ENCODE measurements at regions not wholly inside any gene's neighbourhood (a gene's known extent, or its start where the extent isn't known, plus 50 kb on each side); places are given as distances from the start of the nearest gene placed in this dataset.

DNA sequence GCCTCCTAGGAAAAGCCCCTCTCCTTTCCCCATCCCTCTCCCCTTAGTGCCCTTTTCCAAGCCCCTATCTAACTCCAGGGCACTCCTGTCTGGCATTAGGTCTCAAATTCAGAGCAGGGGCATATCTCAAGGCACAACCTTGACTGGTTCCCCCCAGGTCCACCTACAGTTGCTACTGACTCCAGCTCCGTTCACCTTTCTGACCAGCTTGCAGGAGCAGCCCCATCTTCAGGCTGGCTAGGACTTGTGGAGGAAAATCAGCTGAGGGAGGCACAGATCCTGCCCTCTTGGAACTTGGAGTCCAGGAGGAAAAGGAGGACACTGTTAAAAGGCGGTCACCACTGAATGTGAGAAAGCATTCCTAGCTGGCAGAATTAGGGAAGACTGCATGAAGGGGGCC, 152.4 kb downstream of the ZFP36L2 start:
- TF ChIP-seq, protein P1, sequence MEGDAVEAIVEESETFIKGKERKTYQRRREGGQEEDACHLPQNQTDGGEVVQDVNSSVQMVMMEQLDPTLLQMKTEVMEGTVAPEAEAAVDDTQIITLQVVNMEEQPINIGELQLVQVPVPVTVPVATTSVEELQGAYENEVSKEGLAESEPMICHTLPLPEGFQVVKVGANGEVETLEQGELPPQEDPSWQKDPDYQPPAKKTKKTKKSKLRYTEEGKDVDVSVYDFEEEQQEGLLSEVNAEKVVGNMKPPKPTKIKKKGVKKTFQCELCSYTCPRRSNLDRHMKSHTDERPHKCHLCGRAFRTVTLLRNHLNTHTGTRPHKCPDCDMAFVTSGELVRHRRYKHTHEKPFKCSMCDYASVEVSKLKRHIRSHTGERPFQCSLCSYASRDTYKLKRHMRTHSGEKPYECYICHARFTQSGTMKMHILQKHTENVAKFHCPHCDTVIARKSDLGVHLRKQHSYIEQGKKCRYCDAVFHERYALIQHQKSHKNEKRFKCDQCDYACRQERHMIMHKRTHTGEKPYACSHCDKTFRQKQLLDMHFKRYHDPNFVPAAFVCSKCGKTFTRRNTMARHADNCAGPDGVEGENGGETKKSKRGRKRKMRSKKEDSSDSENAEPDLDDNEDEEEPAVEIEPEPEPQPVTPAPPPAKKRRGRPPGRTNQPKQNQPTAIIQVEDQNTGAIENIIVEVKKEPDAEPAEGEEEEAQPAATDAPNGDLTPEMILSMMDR (IDR thresholded peaks at IDR 0.05; ENCODE audit: poor library complexity), result no peak
- TF ChIP-seq EZH2 (IDR thresholded peaks at IDR 0.05; ENCODE audit: borderline replicate concordance), result no peak
